ENCODE measurements at regions not wholly inside any gene's neighbourhood (a gene's known extent, or its start where the extent isn't known, plus 50 kb on each side); places are given as distances from the start of the nearest gene placed in this dataset.
"Not testable (repeated sequence)": the region's sequence is repeated elsewhere in the genome, so short reads cannot be mapped to it uniquely, and the experiment has no call there.

DNA sequence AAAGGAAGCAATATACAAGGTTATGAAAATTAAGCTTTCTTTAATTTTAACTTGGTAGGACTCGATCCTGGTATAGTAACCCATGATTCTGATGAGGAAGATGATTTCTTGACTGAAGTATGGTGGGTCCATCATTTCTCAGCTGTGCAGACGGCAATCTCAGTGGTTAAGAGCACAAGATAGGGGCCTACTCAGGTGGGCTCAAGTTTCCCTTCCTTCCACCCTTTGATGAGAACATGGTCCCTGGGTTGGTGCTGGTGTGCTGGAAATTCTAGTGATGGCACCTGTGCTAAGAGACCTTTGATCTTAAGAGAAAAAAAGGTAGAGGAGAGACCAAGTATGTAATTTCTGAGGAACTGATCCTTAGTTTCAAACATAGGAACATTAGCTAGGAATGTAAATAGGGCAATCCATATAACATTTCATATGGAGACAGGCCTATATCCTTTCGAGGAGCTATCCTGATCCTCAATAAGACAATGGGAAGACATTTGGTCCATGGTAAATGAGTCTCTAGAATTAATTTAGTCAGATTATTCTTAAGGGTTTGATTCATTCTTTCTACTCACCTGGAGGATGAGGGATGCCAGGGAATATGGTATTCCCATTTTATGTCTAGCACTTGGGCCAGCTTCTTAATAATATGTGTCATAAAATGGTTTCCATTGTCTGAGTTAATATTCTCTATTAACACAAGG is 104.5 kb upstream of the NECTIN3 start:
- DNase-seq = no peak

DNA sequence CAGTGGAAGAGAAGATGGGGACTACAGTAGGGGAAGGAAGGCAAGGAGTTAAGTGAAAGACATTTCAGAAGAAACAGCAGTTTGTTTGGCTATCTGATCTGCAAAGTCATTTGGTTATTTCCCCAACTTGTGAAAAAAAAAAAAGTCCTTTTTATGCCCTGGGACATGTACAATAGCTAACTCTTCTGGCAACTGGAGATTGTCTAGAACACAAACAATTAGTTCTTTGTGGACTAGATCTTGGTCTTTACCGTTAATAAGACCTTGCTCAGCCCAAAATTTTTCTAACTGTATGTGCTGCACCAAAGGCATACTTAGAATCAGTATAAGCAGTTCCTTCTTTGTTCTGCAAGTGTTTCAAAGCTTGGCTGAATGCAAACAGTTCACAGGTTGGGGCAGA is 103.5 kb upstream of the NECTIN3 start:
- no peak for DNase-seq

DNA sequence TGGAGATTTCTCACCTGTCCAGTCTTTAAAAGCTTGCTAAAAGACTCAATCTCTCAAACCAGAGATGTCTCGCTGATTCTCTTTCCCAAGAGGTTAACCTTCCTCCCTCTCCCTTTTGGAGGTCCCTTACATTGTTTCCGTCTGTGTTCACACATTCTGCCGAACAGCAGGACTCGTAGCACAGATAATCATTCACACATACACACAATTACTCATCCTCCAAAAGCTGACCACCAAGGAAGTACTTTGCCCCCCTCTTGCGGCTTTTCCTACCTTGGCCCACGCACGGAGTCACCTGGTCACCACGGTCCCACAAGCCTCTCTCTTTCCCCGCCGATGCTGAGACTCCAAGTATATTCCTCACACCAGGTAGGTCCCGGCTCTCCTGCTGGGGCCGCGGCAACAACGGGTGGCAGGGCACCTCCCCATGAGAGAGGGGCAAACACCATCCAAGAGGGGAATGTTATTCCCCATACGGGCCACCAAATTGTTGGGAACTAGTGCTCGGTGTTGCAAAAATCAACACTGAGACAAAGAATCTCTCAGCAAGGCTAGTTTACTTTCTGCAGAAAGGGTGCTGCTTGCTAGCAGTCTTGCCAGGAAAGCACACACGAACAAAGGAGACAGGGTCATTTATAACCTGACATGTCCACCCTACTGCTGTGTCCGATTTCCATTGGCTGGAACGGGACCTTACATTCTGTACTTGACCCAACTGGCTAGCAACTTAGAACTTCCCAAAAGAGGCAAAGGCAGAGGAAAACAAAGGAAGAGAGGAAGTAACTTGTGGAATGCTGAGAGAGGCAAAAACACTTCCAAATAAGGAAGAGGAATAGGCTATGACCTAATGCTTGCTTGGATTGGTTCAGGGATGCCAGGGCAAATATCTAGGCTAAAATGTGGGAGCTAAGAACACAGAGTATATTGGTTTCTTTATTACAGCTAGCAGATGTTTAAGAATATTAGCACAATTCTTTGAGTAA is 102.1 kb upstream of the NECTIN3 start:
- peak in 1 of 4 experiments; percentile 0 for DNase-seq

DNA sequence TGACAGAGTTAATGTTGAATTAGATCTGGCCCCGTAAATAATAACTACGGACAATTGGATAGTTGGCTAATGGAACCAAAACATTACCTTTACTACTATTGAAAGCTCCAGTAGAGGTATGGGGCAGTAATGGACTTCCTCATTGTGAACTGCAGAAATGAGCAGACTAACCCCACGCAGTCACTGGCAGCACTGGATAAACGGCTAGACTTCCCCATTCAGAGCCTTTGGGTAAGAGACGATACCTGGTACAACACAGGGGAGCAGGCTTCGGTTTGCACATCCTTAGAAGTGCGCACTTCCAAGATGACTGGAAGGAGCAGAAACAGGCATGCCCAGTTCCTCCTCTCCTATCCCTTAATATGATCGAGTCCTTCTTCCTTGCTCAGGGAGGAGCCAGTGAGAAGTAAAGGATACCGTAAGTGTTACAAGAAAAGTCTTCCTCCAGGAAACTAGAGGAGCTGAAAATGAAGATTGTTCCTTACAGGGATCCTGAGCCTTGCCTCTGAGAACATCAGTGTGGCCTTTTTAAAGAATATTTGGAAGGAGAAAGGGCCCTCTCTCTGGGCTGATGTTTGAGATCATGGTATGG is 100.5 kb upstream of the NECTIN3 start:
- no peak for DNase-seq

DNA sequence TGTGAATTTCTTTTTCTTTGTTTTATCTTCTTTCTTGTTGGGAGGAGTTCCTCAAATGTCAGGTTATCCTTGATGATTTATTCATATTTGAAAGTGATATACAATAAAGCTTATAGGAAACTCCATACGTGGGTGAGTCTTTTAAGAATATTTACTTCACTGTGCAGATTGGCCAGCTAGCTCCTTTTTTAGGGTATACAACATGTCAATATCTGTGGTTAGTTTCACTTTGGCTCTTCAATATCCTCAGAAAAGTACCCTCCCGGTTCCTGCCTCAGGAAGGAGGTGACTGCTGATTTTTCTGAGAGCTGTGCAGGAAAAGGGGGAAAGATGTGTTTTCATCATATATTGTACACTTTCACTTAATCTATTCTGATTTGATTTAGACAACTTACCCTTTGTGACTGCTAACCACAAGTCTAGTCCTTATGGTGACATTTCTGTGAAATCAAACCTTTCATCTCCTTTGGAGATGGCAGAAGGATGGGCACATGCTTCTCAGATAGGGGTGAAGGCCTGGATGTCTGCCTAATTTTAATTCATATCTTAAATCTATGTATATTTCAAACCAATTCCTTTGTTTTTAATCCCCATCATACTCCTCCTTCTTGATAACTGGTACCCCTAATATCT is 98.2 kb upstream of the NECTIN3 start:
- DNase-seq = no peak

DNA sequence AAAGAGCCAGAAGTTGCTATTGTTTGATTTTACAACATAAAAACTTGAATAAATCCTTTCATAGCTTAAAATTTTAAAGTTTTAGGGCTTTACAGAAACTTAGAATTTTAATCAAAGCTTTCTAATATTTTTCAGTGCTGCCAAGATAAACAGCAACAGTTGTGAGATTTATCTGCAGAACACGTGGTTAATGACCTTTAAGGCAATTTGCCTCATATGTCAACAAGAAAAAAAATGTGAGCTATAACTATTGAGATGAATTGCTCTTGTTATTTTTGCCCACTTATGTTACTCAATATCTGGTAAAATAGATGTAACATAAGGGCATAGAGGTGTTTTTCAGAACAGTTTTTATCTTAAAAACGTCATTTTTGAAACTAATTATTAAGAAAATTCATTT is 96.7 kb upstream of the NECTIN3 start:
- DNase-seq = no peak

DNA sequence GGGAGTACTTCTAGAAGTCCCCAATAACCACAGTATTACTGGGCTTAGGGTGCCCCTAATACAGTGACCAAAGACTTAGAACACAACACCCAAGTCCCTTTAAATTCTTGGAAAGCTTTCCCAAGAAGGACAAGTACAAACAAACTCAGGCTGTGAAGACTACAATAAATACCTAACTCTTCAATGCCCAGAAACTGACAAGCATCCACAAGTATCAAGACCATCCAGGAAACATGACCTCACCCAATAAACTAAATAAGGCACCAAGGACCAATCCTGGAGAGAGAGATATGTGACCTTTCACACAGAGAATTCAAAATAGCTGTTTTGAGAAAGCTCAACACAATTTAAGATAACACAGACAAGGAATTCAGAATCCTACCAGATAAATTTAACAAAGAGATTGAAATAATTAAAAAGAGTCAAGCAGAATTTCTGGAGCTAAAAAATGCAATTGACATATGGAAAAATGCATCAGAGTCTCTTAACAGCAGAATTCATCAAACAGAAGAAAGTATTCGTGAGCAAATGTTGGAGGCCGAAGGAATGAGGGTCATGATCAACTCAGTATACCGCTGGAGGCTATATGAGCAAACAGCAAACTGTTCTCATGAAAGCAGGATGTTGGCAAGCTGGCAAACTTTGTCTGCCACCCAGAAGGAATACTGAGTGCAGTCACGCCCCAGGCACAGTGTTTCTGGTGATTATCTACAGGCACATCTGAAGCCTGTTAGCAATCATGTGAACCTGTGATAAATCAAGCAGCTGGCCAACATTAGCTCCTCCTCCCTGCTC is 87.0 kb upstream of the NECTIN3 start:
- DNase-seq = no peak

DNA sequence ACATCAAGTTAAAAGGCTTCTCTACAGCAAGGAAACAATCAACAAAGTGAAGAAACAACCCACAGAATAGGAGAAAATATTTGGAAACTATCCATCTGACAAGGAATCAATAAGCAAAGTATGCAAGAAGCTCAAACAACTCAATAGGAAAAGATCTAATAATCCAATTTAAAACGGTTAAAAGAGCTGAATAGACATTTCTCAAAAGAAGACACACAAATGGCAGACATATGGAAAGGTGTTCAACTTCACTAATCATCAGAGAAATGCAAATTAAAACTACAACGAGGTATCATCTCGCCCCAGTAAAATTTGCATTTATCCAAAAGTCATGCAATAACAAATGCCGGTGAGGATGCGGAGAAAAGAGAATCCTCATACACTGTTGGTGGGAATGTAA is 82.2 kb upstream of the NECTIN3 start:
- DNase-seq = no peak

DNA sequence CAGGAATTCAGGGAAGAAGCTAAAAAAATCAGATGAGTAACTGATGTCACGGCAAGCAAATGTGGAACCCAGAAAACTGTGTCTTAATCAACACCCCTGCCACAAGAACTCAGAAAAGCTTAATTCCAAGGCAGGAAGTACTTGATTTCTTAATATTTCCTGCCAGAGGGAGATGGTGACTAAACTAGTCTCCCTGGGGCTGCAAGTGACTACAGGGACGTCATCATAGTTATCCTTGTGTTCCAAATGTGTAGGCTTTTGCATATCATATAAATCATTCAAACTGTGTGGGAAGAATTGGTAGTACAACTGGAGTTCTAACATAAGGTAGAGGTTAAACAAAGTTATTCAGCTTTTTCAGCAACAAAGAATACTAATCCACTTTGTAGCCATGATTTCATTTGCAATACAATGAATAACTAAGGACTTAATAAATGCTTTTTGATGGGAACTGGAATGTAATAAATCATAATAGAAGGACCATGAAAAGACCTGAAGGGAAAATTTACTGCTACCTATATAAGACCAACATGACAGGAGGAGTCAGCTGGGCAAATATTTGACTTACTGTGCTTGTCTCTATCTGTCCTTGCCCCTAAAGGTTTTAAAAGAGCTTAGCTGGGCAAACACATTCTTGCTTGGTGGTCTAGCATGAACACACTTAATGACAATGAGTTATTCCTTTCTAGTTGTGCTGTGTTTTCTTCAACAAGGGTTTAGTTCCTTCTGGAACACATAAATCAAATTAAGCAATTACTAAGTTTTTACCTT is 76.0 kb upstream of the NECTIN3 start:
- peak; percentile 8 to 71 (median 22) for DNase-seq

DNA sequence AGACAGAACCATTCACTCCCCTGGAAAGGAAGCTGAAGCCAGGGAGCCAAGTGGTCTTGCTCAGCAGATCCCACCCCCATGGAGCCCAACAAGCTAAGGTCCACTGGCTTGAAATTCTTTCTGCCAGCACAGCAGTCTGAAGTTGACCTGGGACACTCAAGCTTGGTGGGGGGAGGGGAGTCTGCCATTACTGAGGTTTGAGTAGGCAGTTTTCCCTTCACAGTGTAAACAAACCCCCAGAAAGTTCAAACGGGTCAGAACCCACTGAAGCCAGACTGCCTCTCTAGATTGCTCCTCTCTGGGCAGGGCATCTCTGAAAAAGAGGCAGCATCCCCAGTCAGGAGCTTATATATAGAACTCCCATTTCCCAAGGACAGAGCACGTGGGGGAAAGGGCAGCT is 72.8 kb upstream of the NECTIN3 start:
- not testable (repeated sequence) for DNase-seq

DNA sequence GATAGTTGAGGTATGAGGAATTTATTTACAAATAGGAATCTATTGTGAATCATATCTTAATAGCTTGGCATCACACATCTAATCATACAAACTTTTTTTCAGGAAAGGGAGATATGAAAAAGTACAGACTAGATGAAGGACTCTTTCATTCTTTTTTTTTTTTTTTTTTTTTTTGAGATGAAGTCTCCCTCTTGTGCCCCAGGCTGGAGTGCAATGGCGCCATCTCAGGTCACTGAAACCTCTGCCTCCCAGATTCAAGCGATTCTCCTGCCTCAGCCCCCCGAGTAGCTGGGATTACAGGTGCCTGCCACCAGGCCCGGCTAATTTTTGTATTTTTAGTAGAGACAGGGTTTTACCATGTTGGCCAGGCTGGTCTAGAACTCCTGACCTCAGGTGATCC is 65.1 kb upstream of the NECTIN3 start:
- DNase-seq = not testable (repeated sequence)

DNA sequence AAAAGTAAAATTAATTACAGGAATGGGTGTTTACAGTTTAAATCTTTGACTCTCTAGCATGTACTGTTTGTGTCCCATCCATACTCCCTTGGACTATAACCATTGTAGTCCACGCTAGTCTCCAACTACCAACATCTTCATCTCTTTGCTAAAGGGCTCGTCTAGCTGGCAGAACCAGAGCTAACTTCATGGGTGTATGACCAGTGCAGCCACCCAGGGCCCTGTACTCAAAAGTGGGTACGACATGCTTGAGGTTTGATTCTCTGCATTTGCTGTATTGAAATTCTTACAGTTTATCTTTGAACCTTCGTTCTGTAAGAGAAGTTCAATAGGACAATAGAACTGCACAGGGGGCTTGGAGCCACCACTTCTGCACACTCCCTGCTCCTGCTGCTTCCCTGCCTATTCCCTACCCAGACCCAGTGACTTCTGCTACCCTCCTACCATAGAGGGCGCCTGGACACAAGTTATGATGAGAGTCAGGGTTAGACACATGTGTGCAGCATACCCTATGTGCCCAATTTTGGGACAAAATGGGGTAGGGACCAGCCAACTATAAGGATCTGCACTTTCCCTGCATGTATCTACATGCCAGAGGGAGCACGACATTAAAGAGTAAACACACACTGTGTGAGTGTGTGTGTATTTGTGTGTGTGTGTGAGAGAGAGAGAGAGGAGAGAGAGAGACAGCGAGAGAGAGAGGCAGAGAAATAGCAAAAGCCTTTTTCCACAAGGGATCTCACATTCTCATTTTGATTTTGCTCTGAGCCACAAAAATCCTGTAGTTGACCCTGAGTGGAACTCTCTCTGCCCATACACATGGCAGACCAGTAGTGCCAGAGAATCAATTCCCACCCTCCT is 59.0 kb upstream of the NECTIN3 start:
- peak in 1 of 4 experiments; percentile 0 for DNase-seq

Measured in suppressor macrophage (primary cell).